MM.1S (cell line): ENCODE measurements at regions not wholly inside any gene's neighbourhood (a gene's known extent, or its start where the extent isn't known, plus 50 kb on each side); places are given as distances from the start of the nearest gene placed in this dataset.
"Not testable (repeated sequence)": the region's sequence is repeated elsewhere in the genome, so short reads cannot be mapped to it uniquely, and the experiment has no call there.

Experiments
- DNase-seq: peaks from one replicate; pipeline ENCODE4 v3.0.0-alpha.2; 2015
- H2AFZ ChIP-seq: fragments of 300-600 bp; sonication (generic); 2 replicates; pipeline ENCODE4 v1.6.0; 2016; ENCODE audit warnings: antibody characterized with exemption, low read length
- H3F3A ChIP-seq: fragments of 300-600 bp; sonication (generic); 2 replicates; pipeline ENCODE4 v1.6.1; 2016; ENCODE audit warnings: mild to moderate bottlenecking, antibody characterized with exemption, low read length, moderate library complexity, mixed read lengths; ENCODE audit not compliant: insufficient read depth
- H3K27ac ChIP-seq: fragments of 300-600 bp; sonication (generic); 2 replicates; pipeline ENCODE4 v1.5.1; 2016; ENCODE audit warnings: mild to moderate bottlenecking, low read length
- H3K27me3 ChIP-seq: fragments of 300-600 bp; sonication (generic); replicated peaks from 2 replicates; pipeline ENCODE4 v1.6.0; 2016; ENCODE audit warnings: low read length; ENCODE audit not compliant: insufficient read depth
- H3K36me3 ChIP-seq: fragments of 300-600 bp; sonication (generic); replicated peaks from 2 replicates; pipeline ENCODE4 v1.6.1; 2016; ENCODE audit warnings: mild to moderate bottlenecking, low read length, mixed read lengths; ENCODE audit not compliant: insufficient read depth
- H3K4me1 ChIP-seq: fragments of 300-600 bp; sonication (generic); 2 replicates; pipeline ENCODE4 v1.6.1; 2016; ENCODE audit warnings: low read length, mixed read lengths
- H3K4me2 ChIP-seq: fragments of 300-600 bp; sonication (generic); 2 replicates; pipeline ENCODE4 v1.6.0; 2016; ENCODE audit warnings: low read depth, low read length
- H3K4me3 ChIP-seq: fragments of 300-600 bp; sonication (generic); 2 replicates; pipeline ENCODE4 v1.5.1; 2016; ENCODE audit warnings: low read length, mixed read lengths
- H3K79me2 ChIP-seq: fragments of 300-600 bp; sonication (generic); 2 replicates; pipeline ENCODE4 v1.6.1; 2016; ENCODE audit warnings: mixed run types, low read length, mixed read lengths
- H3K9ac ChIP-seq: fragments of 300-600 bp; sonication (generic); 2 replicates; pipeline ENCODE4 v1.6.1; 2016; ENCODE audit warnings: low read length, mixed read lengths
- H3K9me2 ChIP-seq: fragments of 300-600 bp; sonication (generic); replicated peaks from 2 replicates; pipeline ENCODE4 v1.6.1; 2016; ENCODE audit warnings: mild to moderate bottlenecking, low read length, mixed read lengths; ENCODE audit not compliant: insufficient read depth
- H3K9me3 ChIP-seq: fragments of 300-600 bp; sonication (generic); replicated peaks from 2 replicates; pipeline ENCODE4 v1.6.1; 2016; ENCODE audit warnings: mild to moderate bottlenecking, low read length, mixed read lengths; ENCODE audit not compliant: insufficient read depth
- H4K20me1 ChIP-seq: fragments of 300-600 bp; sonication (generic); 2 replicates; pipeline ENCODE4 v1.6.1; 2016; ENCODE audit warnings: mild to moderate bottlenecking, low read length, moderate library complexity, mixed read lengths; ENCODE audit not compliant: insufficient read depth
- EZH2 ChIP-seq: fragments of 300-600 bp; sonication (generic); optimal IDR thresholded peaks from 2 replicates; pipeline ENCODE3; 2017; ENCODE audit warnings: low read depth, mild to moderate bottlenecking, antibody characterized with exemption, low read length, mixed read lengths
- EZH2phosphoT487 ChIP-seq: fragments of 300-600 bp; sonication (generic); IDR thresholded peaks from 2 replicates; pipeline ENCODE4 v1.6.1; 2018; ENCODE audit warnings: antibody characterized with exemption, low read length
- TF ChIP-seq, protein P1 (sequence below): fragments of 300-600 bp; sonication (generic); IDR thresholded peaks from 2 replicates; pipeline ENCODE4 v1.5.1; 2016; ENCODE audit warnings: antibody characterized with exemption, low read length, mixed read lengths

DNA sequence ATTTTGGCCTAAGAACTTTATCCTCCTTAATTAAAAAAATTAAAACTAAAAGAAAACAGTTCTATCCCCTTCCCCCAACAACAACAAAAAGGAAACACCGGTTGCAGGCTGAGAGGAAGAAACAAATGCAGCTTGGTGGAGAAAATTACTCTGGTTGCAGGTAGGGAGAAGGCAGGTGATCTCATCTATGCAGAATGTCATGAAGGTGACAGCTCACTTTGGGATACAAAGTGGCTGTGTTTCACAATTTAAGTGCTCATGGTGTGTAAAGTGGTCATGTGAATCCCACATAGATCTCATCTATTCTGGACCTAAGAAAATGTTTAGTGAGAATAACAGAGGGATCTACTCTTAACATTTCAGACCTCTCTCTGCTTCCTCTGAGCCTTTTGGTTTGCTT is 219.7 kb upstream of the PKP2 start:
- no peaks in the 10 kb centered on the region for H3K36me3 ChIP-seq
- no peaks in the 10 kb centered on the region for H3F3A ChIP-seq
- H3K27ac ChIP-seq, result no peak overlapping the region
- H3K79me2 ChIP-seq, result no peaks in the 10 kb centered on the region
- H3K9ac ChIP-seq, result no peak overlapping the region
- no peak overlapping the region for H2AFZ ChIP-seq
- no peaks in the 10 kb centered on the region for H3K27me3 ChIP-seq
- DNase-seq, result no peak
- no peak overlapping the region for H3K4me2 ChIP-seq
- H4K20me1 ChIP-seq, result no peaks in the 10 kb centered on the region
- no peaks in the 10 kb centered on the region for H3K9me3 ChIP-seq
- no peaks in the 10 kb centered on the region for H3K9me2 ChIP-seq
- H3K4me1 ChIP-seq, result no peaks in the 10 kb centered on the region
- TF ChIP-seq, protein P1, sequence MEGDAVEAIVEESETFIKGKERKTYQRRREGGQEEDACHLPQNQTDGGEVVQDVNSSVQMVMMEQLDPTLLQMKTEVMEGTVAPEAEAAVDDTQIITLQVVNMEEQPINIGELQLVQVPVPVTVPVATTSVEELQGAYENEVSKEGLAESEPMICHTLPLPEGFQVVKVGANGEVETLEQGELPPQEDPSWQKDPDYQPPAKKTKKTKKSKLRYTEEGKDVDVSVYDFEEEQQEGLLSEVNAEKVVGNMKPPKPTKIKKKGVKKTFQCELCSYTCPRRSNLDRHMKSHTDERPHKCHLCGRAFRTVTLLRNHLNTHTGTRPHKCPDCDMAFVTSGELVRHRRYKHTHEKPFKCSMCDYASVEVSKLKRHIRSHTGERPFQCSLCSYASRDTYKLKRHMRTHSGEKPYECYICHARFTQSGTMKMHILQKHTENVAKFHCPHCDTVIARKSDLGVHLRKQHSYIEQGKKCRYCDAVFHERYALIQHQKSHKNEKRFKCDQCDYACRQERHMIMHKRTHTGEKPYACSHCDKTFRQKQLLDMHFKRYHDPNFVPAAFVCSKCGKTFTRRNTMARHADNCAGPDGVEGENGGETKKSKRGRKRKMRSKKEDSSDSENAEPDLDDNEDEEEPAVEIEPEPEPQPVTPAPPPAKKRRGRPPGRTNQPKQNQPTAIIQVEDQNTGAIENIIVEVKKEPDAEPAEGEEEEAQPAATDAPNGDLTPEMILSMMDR, result no peak
- TF ChIP-seq EZH2 (no peak), EZH2phosphoT487 (no peak)
- no peak overlapping the region for H3K4me3 ChIP-seq

DNA sequence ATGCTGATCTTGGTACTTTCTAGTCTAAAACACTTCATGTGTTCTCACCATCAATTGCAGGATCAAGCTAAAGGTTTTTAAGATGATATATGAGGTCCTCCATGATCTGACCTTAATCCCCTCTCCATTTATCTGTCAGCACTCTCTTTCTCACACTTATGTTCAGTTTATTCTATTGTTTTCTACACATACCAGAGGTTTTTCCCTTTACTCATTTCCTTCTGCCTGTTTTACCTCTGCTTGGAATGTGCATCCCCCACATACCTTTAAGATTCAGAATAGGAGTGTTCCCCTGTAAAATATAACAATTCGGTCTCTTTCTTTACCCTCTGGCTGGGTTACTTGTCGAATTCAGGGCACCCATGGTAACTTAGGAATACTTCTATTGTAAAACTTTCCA is 219.1 kb upstream of the PKP2 start:
- Histone ChIP-seq H3K4me1 (no peaks in the 10 kb centered on the region), H4K20me1 (no peaks in the 10 kb centered on the region), H3F3A (no peaks in the 10 kb centered on the region), H3K4me3 (no peak overlapping the region), H2AFZ (no peak overlapping the region), H3K9me2 (no peaks in the 10 kb centered on the region), H3K27ac (no peak overlapping the region), H3K36me3 (no peaks in the 10 kb centered on the region), H3K9ac (no peak overlapping the region), H3K27me3 (no peaks in the 10 kb centered on the region), H3K4me2 (no peak overlapping the region), H3K9me3 (no peaks in the 10 kb centered on the region), H3K79me2 (no peaks in the 10 kb centered on the region)
- TF ChIP-seq, protein P1, result no peak
- no peak for TF ChIP-seq EZH2phosphoT487
- no peak for TF ChIP-seq EZH2
- no peak for DNase-seq

DNA sequence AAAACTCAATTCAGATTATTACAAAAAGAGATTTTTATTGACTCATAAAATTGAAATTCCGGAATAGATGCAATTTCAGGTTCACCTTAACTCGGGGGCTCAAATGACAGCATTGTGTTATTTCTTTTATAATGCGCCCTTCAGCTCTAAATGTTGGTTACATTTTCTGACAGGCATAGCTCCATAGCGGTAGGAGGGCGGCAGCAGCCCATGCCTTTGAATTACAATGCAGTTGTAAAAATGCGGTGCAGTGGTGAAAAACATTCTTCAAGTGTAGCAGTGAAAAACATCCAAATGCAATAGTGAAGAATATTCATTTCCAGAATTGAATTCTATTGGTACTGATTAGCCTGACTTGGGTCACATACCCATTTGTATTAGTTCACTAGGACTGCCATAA is 215.3 kb upstream of the PKP2 start:
- Histone ChIP-seq H3K9me3 (no peaks in the 10 kb centered on the region), H3K4me1 (no peaks in the 10 kb centered on the region), H3K27ac (no peak overlapping the region)

DNA sequence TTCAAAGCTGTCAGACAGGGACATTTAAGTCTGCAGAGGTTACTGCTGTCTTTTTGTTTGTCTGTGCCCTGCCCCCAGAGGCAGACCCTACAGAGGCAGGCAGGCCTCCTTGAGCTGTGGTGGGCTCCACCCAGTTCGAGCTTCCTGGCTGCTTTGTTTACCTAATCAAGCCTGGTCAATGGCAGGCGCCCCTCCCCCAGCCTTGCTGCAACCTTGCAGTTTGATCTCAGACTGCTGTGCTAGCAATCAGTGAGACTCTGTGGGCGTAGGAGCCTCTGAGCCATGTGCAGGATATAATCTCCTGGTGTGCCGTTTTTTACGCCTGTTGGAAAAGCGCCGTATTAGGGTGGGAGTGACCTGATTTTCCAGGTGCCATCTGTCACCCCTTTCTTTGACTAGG is 211.2 kb upstream of the PKP2 start:
- not testable (repeated sequence) for H4K20me1 ChIP-seq, H3K4me3 ChIP-seq, H3K27ac ChIP-seq

More for the DNA sequence above, 215.3 kb upstream of the PKP2 start:
- H3K27me3 ChIP-seq, result no peaks in the 10 kb centered on the region
- H3K4me3 ChIP-seq, result no peak overlapping the region
- TF ChIP-seq EZH2, result no peak
- TF ChIP-seq, protein P1, result no peak
- no peak for TF ChIP-seq EZH2phosphoT487
- H3K9ac ChIP-seq, result no peak overlapping the region
- H3K9me2 ChIP-seq, result no peaks in the 10 kb centered on the region
- no peak overlapping the region for H3K4me2 ChIP-seq
- no peak overlapping the region for H2AFZ ChIP-seq
- no peaks in the 10 kb centered on the region for H3K79me2 ChIP-seq
- no peaks in the 10 kb centered on the region for H3F3A ChIP-seq
- no peaks in the 10 kb centered on the region for H3K36me3 ChIP-seq
- no peaks in the 10 kb centered on the region for H4K20me1 ChIP-seq
- DNase-seq, result no peak

More for the DNA sequence above, 211.2 kb upstream of the PKP2 start:
- not testable (repeated sequence) for H3K9ac ChIP-seq, H3K36me3 ChIP-seq, H3K27me3 ChIP-seq, H3K9me3 ChIP-seq, H3K4me1 ChIP-seq, DNase-seq, H3K79me2 ChIP-seq, H3F3A ChIP-seq, H3K9me2 ChIP-seq, H3K4me2 ChIP-seq, H2AFZ ChIP-seq
